Stimulated activated memory B cell treated with anti-CD40 and anti-IgM and Interleukin-4, amounts not matched to agents 10 μg/mL and 1 μg/mL and 100 μg/mL, for 72 hours (primary cell): ENCODE measurements at regions not wholly inside any gene's neighbourhood (a gene's known extent, or its start where the extent isn't known, plus 50 kb on each side); places are given as distances from the start of the nearest gene placed in this dataset.

Experiments
- ATAC-seq: fragments of 150-1000 bp; cut with Tn5 transposase; 2 replicates; pipeline ENCODE4 v1.10.0; 2021
- H3K27ac Mint-ChIP-seq: one replicate; pipeline ENCODE4 v1.8.0; 2022; ENCODE audit warnings: mild to moderate bottlenecking, mixed read lengths
- H3K27me3 Mint-ChIP-seq: one replicate; pipeline ENCODE4 v1.8.0; 2022; ENCODE audit warnings: mixed read lengths
- H3K36me3 Mint-ChIP-seq: one replicate; pipeline ENCODE4 v1.8.0; 2022; ENCODE audit warnings: mixed read lengths
- H3K4me1 Mint-ChIP-seq: one replicate; pipeline ENCODE4 v1.8.0; 2022; ENCODE audit warnings: mixed read lengths
- H3K4me3 Mint-ChIP-seq: one replicate; pipeline ENCODE4 v1.8.0; 2022; ENCODE audit warnings: mild to moderate bottlenecking, moderate library complexity, mixed read lengths
- H3K9me3 Mint-ChIP-seq: one replicate; pipeline ENCODE4 v1.8.0; 2022; ENCODE audit warnings: mixed read lengths

GRCh38 chr2:41413813-41414485 is 633.9 kb upstream of the PKDCC start:
- Mint-ChIP-seq H3K27ac (no peak overlapping the region), H3K9me3 (peaks cover 13% of the 10 kb centered on the region), H3K36me3 (no peaks in the 10 kb centered on the region), H3K4me3 (no peak overlapping the region), H3K27me3 (peaks cover 9% of the 10 kb centered on the region), H3K4me1 (no peaks in the 10 kb centered on the region)
- no peak for ATAC-seq

- Mint-ChIP-seq H3K4me1 (no peaks in the 10 kb centered on the region), H3K36me3 (no peaks in the 10 kb centered on the region), H3K27me3 (peaks cover 9% of the 10 kb centered on the region), H3K4me3 (no peak overlapping the region), H3K9me3 (peaks cover 13% of the 10 kb centered on the region), H3K27ac (no peak overlapping the region)
- peak; percentile 12 for ATAC-seq
Measured at GRCh38 chr2:41414486-41415230, 633.2 kb upstream of the PKDCC start.

DNA sequence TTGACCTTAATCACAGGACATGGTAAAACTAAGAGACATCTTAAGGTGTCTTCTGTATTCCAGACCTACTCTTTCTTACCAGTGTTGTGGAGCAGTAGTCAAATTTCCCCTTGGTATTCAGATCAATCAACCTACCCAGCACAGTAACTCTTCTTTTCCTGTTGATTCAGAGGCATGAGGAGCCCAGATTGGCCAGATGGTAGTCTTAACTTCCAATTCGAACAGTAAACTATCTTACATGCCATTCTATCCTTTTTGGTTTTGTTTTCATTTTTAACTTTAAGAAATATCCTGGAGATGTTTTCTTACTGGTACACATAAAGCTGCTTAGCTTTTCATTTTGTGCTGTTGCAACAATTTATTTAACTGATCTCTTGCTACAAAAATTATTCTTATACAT is 630.3 kb upstream of the PKDCC start:
- no peak for ATAC-seq
- Mint-ChIP-seq H3K9me3 (peaks cover 7% of the 10 kb centered on the region), H3K36me3 (no peaks in the 10 kb centered on the region), H3K4me3 (no peak overlapping the region), H3K27ac (no peak overlapping the region), H3K27me3 (no peaks in the 10 kb centered on the region), H3K4me1 (no peaks in the 10 kb centered on the region)

DNA sequence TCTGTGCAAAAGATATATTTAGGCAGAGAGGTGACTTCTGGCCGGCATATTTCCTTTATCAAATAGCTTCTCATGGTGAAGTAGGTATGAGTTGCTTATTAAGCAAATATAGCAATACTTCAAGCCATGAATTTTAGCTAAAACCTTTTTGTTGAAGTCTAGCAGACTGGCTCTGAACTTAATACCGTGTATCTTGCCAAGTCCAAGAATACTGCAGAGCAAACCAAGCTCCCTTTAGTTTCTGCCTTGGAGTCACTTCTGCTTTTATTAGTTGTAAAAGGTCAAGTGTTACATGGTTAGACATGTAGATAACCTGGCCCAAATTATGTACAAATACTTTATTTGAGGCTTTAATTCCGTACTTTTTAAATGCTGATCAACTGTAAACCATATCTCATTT is 627.6 kb upstream of the PKDCC start:
- H3K36me3 Mint-ChIP-seq: no peaks in the 10 kb centered on the region
- no peak overlapping the region for H3K27ac Mint-ChIP-seq
- H3K27me3 Mint-ChIP-seq: no peaks in the 10 kb centered on the region
- H3K4me3 Mint-ChIP-seq: no peak overlapping the region
- peaks cover 3% of the 10 kb centered on the region for H3K9me3 Mint-ChIP-seq
- no peak for ATAC-seq
- no peaks in the 10 kb centered on the region for H3K4me1 Mint-ChIP-seq

DNA sequence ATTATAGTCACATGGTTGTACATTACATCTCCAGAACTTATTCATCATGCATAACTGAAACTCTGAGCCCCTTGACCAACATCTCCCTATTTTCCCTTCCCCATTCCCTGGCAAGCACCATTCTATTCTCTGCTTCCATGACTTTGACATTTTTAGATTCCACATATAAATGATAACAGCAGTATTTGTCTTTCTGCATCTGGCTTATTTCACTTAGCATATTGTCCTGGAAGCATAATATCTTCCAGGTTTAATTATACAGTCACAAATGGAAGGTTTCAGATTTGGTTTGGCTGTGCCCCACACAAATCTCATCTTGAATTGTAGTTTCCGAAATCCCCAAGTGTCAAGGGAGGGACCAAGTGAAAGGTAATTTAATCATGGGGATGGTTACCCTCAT is 626.9 kb upstream of the PKDCC start:
- no peaks in the 10 kb centered on the region for H3K4me1 Mint-ChIP-seq
- no peak for ATAC-seq
- H3K36me3 Mint-ChIP-seq: no peaks in the 10 kb centered on the region
- H3K4me3 Mint-ChIP-seq: no peak overlapping the region
- H3K9me3 Mint-ChIP-seq: peaks cover 3% of the 10 kb centered on the region
- H3K27ac Mint-ChIP-seq: no peak overlapping the region
- no peaks in the 10 kb centered on the region for H3K27me3 Mint-ChIP-seq

DNA sequence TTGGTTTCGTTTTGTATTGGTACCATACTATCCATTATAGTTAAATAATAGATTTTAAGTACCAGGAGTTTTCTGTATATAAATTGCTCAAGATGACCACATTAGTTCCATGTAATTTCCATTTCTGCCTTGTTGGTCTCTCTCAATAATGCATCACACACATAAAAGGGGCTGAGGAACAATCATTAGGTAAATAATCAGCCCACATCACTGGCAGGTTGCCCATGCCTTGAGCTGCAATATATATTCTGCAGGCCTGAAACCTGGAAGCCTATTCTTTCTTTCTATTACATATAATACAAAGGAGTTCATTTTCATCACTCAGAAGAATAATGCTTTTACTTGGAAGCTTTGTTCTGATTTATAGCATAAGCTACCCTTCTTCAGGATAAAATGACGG is 616.1 kb upstream of the PKDCC start:
- H3K36me3 Mint-ChIP-seq: no peaks in the 10 kb centered on the region
- no peak overlapping the region for H3K27ac Mint-ChIP-seq
- no peaks in the 10 kb centered on the region for H3K4me1 Mint-ChIP-seq
- no peak overlapping the region for H3K4me3 Mint-ChIP-seq
- no peaks in the 10 kb centered on the region for H3K9me3 Mint-ChIP-seq
- ATAC-seq: no peak
- no peaks in the 10 kb centered on the region for H3K27me3 Mint-ChIP-seq

- Mint-ChIP-seq H3K27me3 (no peaks in the 10 kb centered on the region), H3K9me3 (no peaks in the 10 kb centered on the region), H3K4me1 (no peaks in the 10 kb centered on the region), H3K27ac (no peak overlapping the region), H3K36me3 (no peaks in the 10 kb centered on the region), H3K4me3 (no peak overlapping the region)
- ATAC-seq: no peak
Measured at GRCh38 chr2:41432459-41432858, 615.4 kb upstream of the PKDCC start.

- Mint-ChIP-seq H3K36me3 (no peaks in the 10 kb centered on the region), H3K27ac (no peak overlapping the region), H3K4me3 (no peak overlapping the region), H3K9me3 (no peaks in the 10 kb centered on the region), H3K27me3 (no peaks in the 10 kb centered on the region), H3K4me1 (no peaks in the 10 kb centered on the region)
- ATAC-seq: no peak
Measured at GRCh38 chr2:41434991-41435390, 612.8 kb upstream of the PKDCC start.

- no peaks in the 10 kb centered on the region for H3K27me3 Mint-ChIP-seq
- no peak overlapping the region for H3K27ac Mint-ChIP-seq
- no peak for ATAC-seq
- H3K4me1 Mint-ChIP-seq: no peaks in the 10 kb centered on the region
- H3K36me3 Mint-ChIP-seq: no peaks in the 10 kb centered on the region
- no peak overlapping the region for H3K4me3 Mint-ChIP-seq
- peaks cover 3% of the 10 kb centered on the region for H3K9me3 Mint-ChIP-seq
Measured at GRCh38 chr2:41441958-41442357, 605.9 kb upstream of the PKDCC start.

- H3K27ac Mint-ChIP-seq: no peak overlapping the region
- no peak overlapping the region for H3K4me3 Mint-ChIP-seq
- ATAC-seq: no peak
- H3K4me1 Mint-ChIP-seq: no peaks in the 10 kb centered on the region
- no peaks in the 10 kb centered on the region for H3K27me3 Mint-ChIP-seq
- no peaks in the 10 kb centered on the region for H3K36me3 Mint-ChIP-seq
- peaks cover 3% of the 10 kb centered on the region for H3K9me3 Mint-ChIP-seq
Measured at GRCh38 chr2:41445865-41446264, 602.0 kb upstream of the PKDCC start.

- Mint-ChIP-seq H3K4me3 (no peak overlapping the region), H3K36me3 (no peaks in the 10 kb centered on the region), H3K9me3 (peaks cover 3% of the 10 kb centered on the region), H3K27me3 (no peaks in the 10 kb centered on the region), H3K4me1 (no peaks in the 10 kb centered on the region), H3K27ac (no peak overlapping the region)
- ATAC-seq: no peak
Measured at GRCh38 chr2:41446266-41446665, 601.6 kb upstream of the PKDCC start.

DNA sequence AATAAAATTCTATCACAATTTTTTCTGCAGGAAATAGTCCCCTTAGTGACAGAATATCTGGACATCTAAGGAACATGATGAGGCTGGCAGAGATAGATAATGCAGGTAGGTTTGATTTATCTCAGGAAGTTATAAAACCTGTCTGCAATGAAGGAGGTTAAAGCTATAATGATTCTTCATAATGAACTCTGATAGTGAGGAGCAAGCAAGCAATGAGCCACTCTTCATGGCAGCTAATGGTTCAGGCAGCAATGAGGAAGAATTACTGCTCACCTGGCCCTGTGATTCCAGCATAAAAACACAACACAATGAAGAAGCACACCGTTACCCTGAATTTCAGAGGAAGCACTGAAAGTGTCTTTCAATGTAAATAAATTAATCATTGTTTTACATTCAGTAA is 599.6 kb upstream of the PKDCC start:
- Mint-ChIP-seq H3K4me1 (no peaks in the 10 kb centered on the region), H3K36me3 (no peaks in the 10 kb centered on the region), H3K27me3 (no peaks in the 10 kb centered on the region), H3K9me3 (no peaks in the 10 kb centered on the region), H3K4me3 (no peak overlapping the region), H3K27ac (no peak overlapping the region)
- no peak for ATAC-seq

DNA sequence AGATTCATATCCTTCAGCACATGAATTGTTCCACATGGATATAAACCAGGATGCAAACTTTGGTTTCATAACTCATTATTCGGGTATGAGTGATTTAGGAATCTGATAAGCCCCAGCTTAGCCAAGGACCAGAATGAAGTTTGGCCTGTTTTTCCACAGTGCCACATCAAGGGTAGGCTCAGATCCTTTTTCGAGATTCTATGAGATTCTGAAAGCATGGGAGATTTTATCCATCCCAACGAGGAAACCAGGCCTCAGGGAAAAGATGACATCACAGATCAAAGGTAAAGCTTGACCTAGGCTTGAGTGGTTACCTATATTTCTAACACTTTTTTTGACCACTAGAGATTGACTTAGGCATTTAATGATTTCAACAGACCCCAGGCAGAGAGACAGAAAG is 590.8 kb upstream of the PKDCC start:
- ATAC-seq: no peak
- no peak overlapping the region for H3K4me3 Mint-ChIP-seq

DNA sequence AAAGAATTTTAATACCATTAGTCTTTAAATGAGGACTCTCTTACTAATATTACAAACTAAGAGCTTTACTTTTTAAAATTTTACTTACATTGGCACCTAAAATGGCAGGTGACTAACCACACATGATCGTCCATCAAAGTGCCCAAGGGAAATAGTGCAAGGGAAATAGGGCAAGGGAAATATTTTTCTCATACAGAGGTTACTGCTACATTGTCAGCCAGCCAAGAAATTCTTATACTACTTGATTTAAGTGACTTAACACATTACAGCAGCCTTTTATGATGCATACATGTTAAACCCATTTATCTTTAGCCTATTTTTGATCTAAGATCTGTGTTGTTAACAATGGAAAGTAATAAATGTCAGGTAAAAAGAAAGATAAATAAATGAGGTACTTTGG is 587.2 kb upstream of the PKDCC start:
- H3K9me3 Mint-ChIP-seq: no peaks in the 10 kb centered on the region
- H3K27me3 Mint-ChIP-seq: no peaks in the 10 kb centered on the region
- H3K36me3 Mint-ChIP-seq: no peaks in the 10 kb centered on the region
- H3K27ac Mint-ChIP-seq: no peak overlapping the region
- ATAC-seq: no peak
- H3K4me1 Mint-ChIP-seq: no peaks in the 10 kb centered on the region
- no peak overlapping the region for H3K4me3 Mint-ChIP-seq

More for the DNA sequence above, 590.8 kb upstream of the PKDCC start:
- no peaks in the 10 kb centered on the region for H3K27me3 Mint-ChIP-seq
- no peak overlapping the region for H3K27ac Mint-ChIP-seq
- H3K36me3 Mint-ChIP-seq: no peaks in the 10 kb centered on the region
- H3K9me3 Mint-ChIP-seq: no peaks in the 10 kb centered on the region
- H3K4me1 Mint-ChIP-seq: no peaks in the 10 kb centered on the region

DNA sequence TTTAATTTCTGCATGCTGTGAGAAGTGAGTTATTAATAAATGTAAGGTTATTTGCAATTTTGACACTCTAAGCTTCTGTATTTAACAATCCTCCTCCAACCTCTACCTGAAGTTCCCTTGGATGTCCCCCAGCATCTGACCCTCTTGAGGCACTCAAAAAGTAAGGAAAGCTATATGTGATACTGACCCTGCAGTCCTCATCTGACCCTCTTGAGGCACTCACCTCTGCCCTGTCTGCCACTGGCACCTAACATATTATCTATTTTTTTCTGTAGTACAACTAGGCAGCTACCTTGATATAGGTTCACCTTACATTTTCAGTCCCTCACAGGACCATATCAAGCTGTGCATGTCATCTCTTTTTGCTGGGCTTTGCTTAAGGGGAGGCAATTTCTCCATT is 583.4 kb upstream of the PKDCC start:
- no peak overlapping the region for H3K4me3 Mint-ChIP-seq
- H3K27ac Mint-ChIP-seq: no peak overlapping the region
- no peaks in the 10 kb centered on the region for H3K36me3 Mint-ChIP-seq
- no peaks in the 10 kb centered on the region for H3K9me3 Mint-ChIP-seq
- no peaks in the 10 kb centered on the region for H3K27me3 Mint-ChIP-seq
- H3K4me1 Mint-ChIP-seq: no peaks in the 10 kb centered on the region
- ATAC-seq: no peak

GRCh38 chr2:41475959-41476358 is 571.9 kb upstream of the PKDCC start:
- ATAC-seq: no peak
- H3K4me1 Mint-ChIP-seq: no peaks in the 10 kb centered on the region
- H3K4me3 Mint-ChIP-seq: no peak overlapping the region
- no peaks in the 10 kb centered on the region for H3K36me3 Mint-ChIP-seq
- H3K27ac Mint-ChIP-seq: no peak overlapping the region
- H3K9me3 Mint-ChIP-seq: peaks cover 2% of the 10 kb centered on the region
- H3K27me3 Mint-ChIP-seq: no peaks in the 10 kb centered on the region
